GM06990 (cell line): ENCODE measurements at regions not wholly inside any gene's neighbourhood (a gene's known extent, or its start where the extent isn't known, plus 50 kb on each side); places are given as distances from the start of the nearest gene placed in this dataset.

Experiments
- DNase-seq: peaks from one replicate; pipeline ENCODE4 v3.0.0-alpha.2; 2011; ENCODE audit not compliant: insufficient read length; ENCODE audit errors: extremely low read depth
- H3K27me3 ChIP-seq: replicated peaks from 2 replicates; pipeline ENCODE4 v1.6.0; 2011; ENCODE audit warnings: low read length; ENCODE audit not compliant: control insufficient read depth, insufficient read depth
- H3K36me3 ChIP-seq: 2 replicates; pipeline ENCODE4 v1.5.1; 2011; ENCODE audit warnings: low read length; ENCODE audit not compliant: control insufficient read depth, insufficient read depth
- H3K4me3 ChIP-seq: replicated peaks from 2 replicates; pipeline ENCODE4 v1.5.1; 2011; ENCODE audit warnings: low read depth, mild to moderate bottlenecking, control low read depth, low read length
- TF ChIP-seq, protein P1 (sequence below): IDR thresholded peaks from 2 replicates; pipeline ENCODE4 v1.5.1; 2011; ENCODE audit warnings: low read length, control low read depth, mild to moderate bottlenecking, inconsistent platforms; ENCODE audit not compliant: insufficient read depth, poor library complexity, severe bottlenecking

DNA sequence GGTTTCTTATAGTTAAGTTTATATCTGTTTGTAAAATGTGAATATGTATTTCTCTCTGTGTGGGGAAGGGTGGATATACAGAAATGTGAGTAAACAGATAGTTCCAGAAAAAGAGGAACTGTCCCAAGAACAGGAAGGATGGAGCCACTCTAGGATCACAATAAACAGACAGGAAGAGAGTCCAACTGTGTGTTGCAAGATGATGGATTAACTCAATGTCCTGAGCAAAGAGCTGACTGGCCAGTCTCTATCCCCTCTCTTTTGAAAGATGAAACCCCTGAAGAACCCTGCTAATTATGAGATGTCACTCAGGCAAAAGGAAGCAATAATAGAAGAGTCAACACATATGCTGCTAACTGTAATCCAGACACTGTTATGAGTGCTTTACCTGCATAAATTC is 202.7 kb downstream of the SEMA6A start:
- Histone ChIP-seq H3K36me3 (no peaks in the 10 kb centered on the region), H3K4me3 (no peak overlapping the region), H3K27me3 (no peaks in the 10 kb centered on the region)
- TF ChIP-seq, protein P1, sequence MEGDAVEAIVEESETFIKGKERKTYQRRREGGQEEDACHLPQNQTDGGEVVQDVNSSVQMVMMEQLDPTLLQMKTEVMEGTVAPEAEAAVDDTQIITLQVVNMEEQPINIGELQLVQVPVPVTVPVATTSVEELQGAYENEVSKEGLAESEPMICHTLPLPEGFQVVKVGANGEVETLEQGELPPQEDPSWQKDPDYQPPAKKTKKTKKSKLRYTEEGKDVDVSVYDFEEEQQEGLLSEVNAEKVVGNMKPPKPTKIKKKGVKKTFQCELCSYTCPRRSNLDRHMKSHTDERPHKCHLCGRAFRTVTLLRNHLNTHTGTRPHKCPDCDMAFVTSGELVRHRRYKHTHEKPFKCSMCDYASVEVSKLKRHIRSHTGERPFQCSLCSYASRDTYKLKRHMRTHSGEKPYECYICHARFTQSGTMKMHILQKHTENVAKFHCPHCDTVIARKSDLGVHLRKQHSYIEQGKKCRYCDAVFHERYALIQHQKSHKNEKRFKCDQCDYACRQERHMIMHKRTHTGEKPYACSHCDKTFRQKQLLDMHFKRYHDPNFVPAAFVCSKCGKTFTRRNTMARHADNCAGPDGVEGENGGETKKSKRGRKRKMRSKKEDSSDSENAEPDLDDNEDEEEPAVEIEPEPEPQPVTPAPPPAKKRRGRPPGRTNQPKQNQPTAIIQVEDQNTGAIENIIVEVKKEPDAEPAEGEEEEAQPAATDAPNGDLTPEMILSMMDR: no peak
- no peak for DNase-seq

DNA sequence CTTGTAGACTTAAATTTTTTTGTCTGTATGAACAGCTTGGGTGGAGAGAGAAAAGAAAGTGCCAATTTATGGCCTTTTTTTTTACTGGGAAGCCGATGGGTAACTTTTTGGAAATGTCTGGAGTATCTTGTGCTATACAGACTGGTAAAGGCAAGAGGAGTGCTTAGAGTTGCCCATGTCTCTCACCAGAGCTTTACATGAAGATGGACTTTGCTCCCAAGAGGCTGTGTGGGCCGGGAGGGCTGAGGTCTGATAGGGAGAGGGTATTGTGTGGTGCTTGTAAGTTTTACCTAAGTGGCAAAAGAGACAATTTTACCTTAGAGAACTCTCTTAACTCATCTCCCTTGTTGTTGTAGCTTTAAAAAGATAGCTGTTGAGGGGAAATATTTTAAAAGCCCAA is 203.2 kb downstream of the SEMA6A start:
- H3K27me3 ChIP-seq: no peaks in the 10 kb centered on the region
- H3K36me3 ChIP-seq: no peaks in the 10 kb centered on the region
- TF ChIP-seq, protein P1: no peak
- DNase-seq: no peak
- H3K4me3 ChIP-seq: no peak overlapping the region

DNA sequence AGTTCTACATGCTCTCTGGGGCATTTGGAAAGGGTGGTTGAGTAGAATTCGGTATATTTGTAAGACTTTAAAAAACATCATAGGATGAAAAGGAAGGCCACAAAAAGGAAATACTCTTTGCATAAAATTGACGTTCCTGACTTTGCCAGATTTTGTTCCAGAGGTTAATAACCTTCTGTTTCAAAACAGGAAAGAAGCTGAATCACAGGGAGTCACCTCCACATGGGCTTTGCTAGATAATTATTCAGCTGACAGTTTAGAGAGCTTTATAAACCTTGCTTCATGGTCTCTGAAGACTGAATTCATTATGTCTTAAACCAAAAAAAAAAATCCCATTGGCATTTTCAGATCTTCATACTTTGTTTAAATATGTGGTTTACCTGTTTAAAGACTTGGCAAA is 203.7 kb downstream of the SEMA6A start:
- DNase-seq: no peak
- Histone ChIP-seq H3K27me3 (no peaks in the 10 kb centered on the region), H3K36me3 (no peaks in the 10 kb centered on the region), H3K4me3 (no peak overlapping the region)
- TF ChIP-seq, protein P1: no peak

DNA sequence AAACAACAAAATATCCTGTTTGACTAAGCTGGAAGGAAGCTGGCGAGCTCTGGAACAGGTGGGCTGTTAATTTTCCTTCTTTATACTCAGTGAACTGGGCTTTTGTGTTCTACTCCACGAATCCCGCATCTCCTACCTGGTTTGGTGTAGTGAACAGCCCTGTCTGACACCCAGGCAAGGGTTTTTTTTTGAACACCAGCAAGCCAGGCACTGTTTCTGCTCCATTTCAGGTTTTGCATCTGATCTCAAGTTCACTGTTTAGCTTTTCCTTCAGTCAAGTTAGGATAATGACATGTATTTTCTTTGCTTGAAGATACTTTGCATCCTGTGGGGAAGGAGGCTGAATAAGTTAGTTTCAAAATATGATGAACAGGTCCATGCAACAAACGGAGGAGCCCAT is 204.5 kb downstream of the SEMA6A start:
- no peak overlapping the region for H3K4me3 ChIP-seq
- TF ChIP-seq, protein P1: no peak
- DNase-seq: no peak
- no peaks in the 10 kb centered on the region for H3K27me3 ChIP-seq
- H3K36me3 ChIP-seq: no peaks in the 10 kb centered on the region

DNA sequence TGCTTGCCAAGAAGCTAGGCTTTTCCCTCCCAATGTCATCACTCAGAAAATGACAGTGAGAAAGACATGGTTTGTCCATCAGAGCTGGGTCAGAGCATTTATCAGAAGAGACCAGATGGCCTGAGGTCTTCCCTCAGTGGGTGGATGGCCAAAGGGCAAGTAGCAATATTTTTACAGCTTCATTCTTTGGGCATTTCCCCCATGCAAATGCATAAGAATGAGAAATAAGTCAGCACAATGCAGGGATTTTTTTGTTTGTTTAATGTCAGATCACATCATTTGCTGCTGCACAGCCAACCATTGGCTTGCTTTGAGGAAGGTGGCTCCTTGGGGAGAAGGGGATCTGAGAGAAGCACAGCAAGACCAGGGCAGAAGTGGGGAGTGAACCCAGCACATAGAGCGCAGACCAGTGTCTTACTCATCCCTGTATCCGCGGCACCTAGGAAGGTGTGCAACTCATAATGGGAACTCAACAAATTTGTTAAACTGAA is 209.6 kb downstream of the SEMA6A start:
- DNase-seq: no peak

More for the DNA sequence above, 209.6 kb downstream of the SEMA6A start:
- Histone ChIP-seq H3K36me3 (no peaks in the 10 kb centered on the region), H3K27me3 (no peaks in the 10 kb centered on the region), H3K4me3 (no peak overlapping the region)
- TF ChIP-seq, protein P1: no peak
